ENCODE measurements at regions not wholly inside any gene's neighbourhood (a gene's known extent, or its start where the extent isn't known, plus 50 kb on each side); places are given as distances from the start of the nearest gene placed in this dataset.

DNA sequence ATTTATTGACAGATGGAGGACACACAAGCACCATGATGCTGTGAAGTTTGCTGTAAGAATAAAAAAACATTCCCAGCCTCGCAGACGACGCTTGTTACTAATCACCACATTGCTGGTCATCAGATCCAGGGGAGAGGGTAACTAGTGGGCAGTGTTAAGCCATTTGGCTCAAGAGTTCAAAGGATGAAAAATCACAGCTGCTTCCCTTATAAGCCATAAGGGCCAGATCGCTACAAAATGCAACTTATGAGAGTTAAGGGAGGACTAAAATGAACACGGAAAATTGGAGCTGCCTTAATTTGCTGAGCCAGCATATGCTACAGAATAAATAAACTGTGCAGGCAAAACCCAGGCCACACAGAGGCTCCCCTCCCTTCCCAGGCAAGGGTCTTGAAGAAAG is 522.6 kb downstream of the TDRD15 start:
- TF ChIP-seq EZH2 (IDR thresholded peaks at IDR 0.05), result no peak
- no peak for TF ChIP-seq POLR2AphosphoS5 (IDR thresholded peaks at IDR 0.05; ENCODE audit: borderline replicate concordance, low read depth, low read length)
- no peak for TF ChIP-seq FOXP2 (optimal IDR thresholded peaks at IDR 0.05; ENCODE audit: control extremely low read depth, extremely low read length, insufficient read depth)

All from SK-N-MC (cell line).